NCI-H146 (cell line): ENCODE measurements at regions not wholly inside any gene's neighbourhood (a gene's known extent, or its start where the extent isn't known, plus 50 kb on each side); places are given as distances from the start of the nearest gene placed in this dataset.
"Not testable (repeated sequence)": the region's sequence is repeated elsewhere in the genome, so short reads cannot be mapped to it uniquely, and the experiment has no call there.

Source experiments
- DNase-seq: peaks from one replicate; lab custom pipeline; 2025; lab: John Stamatoyannopoulos, UW

GRCh38 chr10:42690449-42691360, 52.3 kb upstream of the ZNF33B start:
- peak; percentile 72 for DNase-seq

DNA sequence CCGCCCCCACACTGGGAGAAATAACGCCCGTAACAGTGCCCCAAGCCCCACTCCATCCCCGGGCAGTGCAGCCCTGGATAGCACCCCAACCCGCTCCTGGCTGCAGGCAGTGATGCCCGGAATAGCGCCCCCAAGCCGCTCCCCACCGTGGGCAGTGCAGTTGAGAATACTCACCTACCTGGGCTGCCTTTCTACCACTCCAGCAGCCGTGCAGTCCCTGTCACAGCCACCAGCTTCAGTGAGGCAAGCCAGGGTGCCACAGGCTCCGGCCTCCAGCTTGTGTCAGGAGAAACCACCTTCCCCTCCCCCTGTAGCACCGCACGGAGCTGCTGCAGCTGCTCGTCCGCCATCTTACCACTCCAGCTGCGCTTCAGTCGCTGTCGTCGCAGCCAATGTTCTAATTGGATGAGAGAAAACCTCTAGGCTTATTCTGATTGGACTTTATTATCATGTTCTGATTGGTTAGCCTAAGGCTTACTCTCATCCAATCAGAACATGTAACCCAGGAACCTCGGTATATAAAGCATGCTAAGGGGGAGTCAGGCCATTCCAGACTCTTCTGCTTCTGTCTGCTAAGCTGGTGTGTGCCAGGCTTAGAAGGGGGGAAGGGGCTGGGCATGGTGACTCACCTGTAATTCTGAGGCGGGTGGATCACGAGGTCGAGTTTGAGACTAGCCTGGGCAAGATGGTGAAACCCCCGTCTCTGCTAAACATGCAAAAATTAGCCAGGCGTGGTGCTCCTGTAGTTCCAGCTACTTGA, 53.2 kb upstream of the ZNF33B start:
- DNase-seq = peak; percentile 96

DNA sequence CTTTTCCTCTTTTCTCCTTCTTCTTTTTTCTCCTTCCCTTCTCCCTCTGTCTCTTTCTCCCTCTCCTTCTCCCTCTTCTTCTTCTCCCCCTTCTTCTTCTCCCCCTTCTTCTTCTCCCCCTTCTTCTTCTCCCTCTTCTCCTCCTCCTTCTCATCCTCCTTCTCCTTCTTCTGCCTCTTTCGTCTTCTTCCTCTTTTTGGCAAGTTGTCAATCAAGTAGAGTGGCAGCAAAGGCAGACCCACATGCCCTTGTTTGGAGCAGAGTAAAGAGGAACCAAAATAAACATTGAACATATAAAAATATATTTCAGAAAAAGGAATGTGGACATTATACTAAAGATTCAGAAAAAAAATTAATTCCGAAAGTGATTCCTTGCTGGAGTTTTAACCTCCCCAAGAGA, 59.6 kb upstream of the ZNF33B start:
- DNase-seq = no peak

DNA sequence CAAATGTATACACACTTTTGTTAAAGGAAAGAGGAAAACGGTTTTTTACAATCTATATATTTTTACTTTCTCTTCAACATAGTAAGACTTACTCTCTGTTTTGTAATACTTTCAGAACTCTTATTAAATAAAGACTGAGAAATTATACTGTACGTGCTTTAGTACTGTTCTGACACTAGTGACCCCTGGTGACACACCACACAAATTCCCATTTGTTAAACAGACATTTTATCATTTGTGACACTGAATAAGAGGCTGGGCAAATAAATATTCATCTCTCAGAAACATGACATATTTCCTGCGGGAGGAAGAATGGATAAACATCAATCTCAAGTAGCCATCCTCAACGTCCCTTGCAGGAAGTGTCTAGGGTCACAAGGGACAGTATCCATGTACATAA, 68.9 kb upstream of the ZNF33B start:
- DNase-seq = no peak

DNA sequence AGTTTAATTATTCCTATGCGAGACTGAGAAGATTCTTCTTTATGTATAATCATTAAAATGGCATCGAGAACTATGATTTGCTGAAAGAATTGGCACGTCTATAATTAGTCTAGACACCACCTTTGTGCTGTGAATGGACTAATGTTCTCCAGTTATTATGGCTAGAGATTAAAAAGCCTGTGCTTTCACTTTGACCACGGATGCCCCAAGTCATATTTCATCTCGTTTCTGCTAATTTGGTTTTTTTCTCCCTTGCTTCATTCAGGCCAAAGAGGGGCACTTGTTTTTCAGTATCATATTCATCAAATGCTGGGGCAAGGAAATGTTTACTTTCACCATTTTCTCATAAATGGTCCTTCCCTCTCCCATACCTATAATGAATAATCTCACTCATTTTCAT, 63.3 kb upstream of the BMS1 start:
- not testable (repeated sequence) for DNase-seq

GRCh38 chr10:42722575-42722974, 60.0 kb upstream of the BMS1 start:
- DNase-seq = no peak

GRCh38 chr10:42723549-42723948, 59.0 kb upstream of the BMS1 start:
- not testable (repeated sequence) for DNase-seq

DNA sequence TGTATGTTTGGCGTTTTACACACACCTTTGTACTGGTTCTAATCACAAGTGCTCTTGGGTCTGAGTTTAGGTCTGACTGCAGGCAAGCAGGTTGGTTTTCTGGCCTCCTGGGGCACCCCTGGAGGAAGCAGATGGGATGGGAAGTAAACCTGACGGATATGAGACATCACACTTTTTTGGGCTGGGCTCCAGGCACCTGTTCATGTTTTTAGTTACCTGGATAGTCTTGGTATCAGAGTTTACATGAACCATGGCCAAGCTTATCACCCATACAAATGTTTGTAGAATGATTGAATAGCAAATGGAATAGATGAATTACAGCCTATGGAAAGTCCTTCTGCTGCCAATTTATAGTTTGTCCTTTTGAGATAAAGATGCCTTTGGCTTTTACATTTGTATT, 57.9 kb upstream of the BMS1 start:
- not testable (repeated sequence) for DNase-seq

GRCh38 chr10:42732266-42732665, 50.3 kb upstream of the BMS1 start:
- DNase-seq = no peak
